NB4 (cell line): ENCODE measurements at regions not wholly inside any gene's neighbourhood (a gene's known extent, or its start where the extent isn't known, plus 50 kb on each side); places are given as distances from the start of the nearest gene placed in this dataset.

Experiments used
- POLR2A ChIP-seq: IDR thresholded peaks from 2 replicates; pipeline ENCODE4 v1.6.1; 2011; ENCODE audit warnings: mild to moderate bottlenecking; ENCODE audit not compliant: insufficient read length; ENCODE audit errors: extremely low read depth
- TF ChIP-seq, protein P1 (sequence below): IDR thresholded peaks from one replicate; pipeline ENCODE4 v1.5.1; 2012; ENCODE audit warnings: low read depth, low read length

DNA sequence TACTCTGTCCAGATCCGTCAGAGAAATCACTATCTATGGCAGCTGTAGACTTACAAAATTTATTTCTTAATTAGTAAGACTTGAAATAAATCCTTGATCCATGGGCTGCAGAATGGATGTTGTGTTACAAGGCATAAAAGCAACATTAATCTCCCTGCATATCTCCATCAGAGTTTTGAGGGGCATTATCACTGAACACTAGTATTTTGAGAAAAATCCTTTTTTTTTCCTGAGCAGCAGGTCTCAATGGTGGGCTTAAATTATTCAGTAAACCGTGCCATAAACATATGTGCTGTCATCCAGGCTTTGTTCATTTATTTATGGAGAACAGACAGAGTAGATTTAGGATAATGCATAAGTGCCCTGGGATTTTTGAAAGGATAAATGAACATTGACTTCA, 457.9 kb upstream of the CTSO start:
- no peak for TF ChIP-seq POLR2A
- TF ChIP-seq, protein P1, sequence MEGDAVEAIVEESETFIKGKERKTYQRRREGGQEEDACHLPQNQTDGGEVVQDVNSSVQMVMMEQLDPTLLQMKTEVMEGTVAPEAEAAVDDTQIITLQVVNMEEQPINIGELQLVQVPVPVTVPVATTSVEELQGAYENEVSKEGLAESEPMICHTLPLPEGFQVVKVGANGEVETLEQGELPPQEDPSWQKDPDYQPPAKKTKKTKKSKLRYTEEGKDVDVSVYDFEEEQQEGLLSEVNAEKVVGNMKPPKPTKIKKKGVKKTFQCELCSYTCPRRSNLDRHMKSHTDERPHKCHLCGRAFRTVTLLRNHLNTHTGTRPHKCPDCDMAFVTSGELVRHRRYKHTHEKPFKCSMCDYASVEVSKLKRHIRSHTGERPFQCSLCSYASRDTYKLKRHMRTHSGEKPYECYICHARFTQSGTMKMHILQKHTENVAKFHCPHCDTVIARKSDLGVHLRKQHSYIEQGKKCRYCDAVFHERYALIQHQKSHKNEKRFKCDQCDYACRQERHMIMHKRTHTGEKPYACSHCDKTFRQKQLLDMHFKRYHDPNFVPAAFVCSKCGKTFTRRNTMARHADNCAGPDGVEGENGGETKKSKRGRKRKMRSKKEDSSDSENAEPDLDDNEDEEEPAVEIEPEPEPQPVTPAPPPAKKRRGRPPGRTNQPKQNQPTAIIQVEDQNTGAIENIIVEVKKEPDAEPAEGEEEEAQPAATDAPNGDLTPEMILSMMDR: no peak
